ENCODE measurements at regions not wholly inside any gene's neighbourhood (a gene's known extent, or its start where the extent isn't known, plus 50 kb on each side); places are given as distances from the start of the nearest gene placed in this dataset.

GRCh38 chr2:30084915-30085314, 61.9 kb upstream of the YPEL5 start:
- no peaks in the 10 kb centered on the region for H3K36me3 Mint-ChIP-seq
- H3K4me3 Mint-ChIP-seq, result no peak overlapping the region
- no peak for DNase-seq (ENCODE audit: low spot score in 2 of 2)
- no peak overlapping the region for H3K27ac Mint-ChIP-seq
- H3K4me1 Mint-ChIP-seq, result no peaks in the 10 kb centered on the region
- ATAC-seq, result no peak
- no peaks in the 10 kb centered on the region for H3K9me3 Mint-ChIP-seq

- no peaks in the 10 kb centered on the region for H3K36me3 Mint-ChIP-seq
- H3K4me1 Mint-ChIP-seq, result peaks cover 6% of the 10 kb centered on the region
- ATAC-seq (no peak), DNase-seq (ENCODE audit: low spot score in 2 of 2) (peak in 1 of 2 donors; percentile 2)
- H3K27ac Mint-ChIP-seq, result no peak overlapping the region
- no peak overlapping the region for H3K4me3 Mint-ChIP-seq
- no peaks in the 10 kb centered on the region for H3K9me3 Mint-ChIP-seq
Observed at GRCh38 chr2:30089171-30089570, 57.6 kb upstream of the YPEL5 start.

GRCh38 chr2:30095402-30095801, 51.4 kb upstream of the YPEL5 start:
- Mint-ChIP-seq H3K4me1 (peaks cover 6% of the 10 kb centered on the region), H3K4me3 (no peak overlapping the region), H3K27ac (no peak overlapping the region), H3K9me3 (no peaks in the 10 kb centered on the region), H3K36me3 (no peaks in the 10 kb centered on the region)
- DNase-seq (ENCODE audit: low spot score in 2 of 2) (no peak), ATAC-seq (no peak)

GRCh38 chr2:30096451-30096850, 50.4 kb upstream of the YPEL5 start:
- DNase-seq (ENCODE audit: low spot score in 2 of 2), result no peak
- H3K4me1 Mint-ChIP-seq, result no peaks in the 10 kb centered on the region
- no peaks in the 10 kb centered on the region for H3K36me3 Mint-ChIP-seq
- ATAC-seq, result no peak
- no peak overlapping the region for H3K27ac Mint-ChIP-seq
- no peak overlapping the region for H3K4me3 Mint-ChIP-seq
- H3K9me3 Mint-ChIP-seq, result no peaks in the 10 kb centered on the region

Data from stimulated activated effector memory CD8-positive, alpha-beta T cell treated with anti-CD3 and anti-CD28 coated beads, Interleukin-12 subunit alpha, Interleukin-12 subunit beta, amount 100 ng/mL, for 72 hours (primary cell).